ENCODE measurements at regions not wholly inside any gene's neighbourhood (a gene's known extent, or its start where the extent isn't known, plus 50 kb on each side); places are given as distances from the start of the nearest gene placed in this dataset.

DNA sequence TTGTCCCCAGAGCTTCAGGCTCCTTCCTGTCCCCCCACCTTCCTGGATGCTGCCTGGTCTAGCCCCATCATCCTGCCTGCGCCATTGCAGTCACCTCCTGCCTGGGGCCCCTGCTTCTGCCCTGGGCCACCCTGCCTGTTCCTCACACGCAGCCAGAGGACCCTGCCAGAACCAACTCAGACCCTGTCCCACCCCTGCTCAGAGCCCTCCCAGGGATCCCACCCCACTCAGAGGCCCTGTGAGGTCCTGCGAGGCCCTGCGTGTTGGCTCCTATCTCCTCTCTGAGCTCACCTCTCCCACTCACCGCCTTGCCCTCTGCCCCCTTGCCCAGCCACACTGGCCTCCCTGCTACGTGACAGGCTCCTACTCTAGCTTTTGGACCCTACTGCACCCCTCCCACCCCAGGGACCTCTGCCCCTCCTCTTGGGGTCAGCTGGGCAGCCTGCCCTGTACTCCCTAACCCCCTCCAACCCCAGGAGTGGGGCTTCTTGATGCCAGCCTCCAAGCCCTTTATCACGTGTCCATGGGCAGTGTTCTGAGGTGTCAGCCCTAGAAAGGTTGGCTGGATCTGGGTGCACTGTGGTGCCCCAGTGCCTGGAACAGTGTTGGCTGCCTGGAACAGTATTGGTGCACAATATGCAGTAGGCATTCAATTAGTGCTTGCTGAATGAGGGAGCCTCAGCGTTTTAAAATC is 68.3 kb downstream of the CEBPB start:
- DNase-seq = no peak

DNA sequence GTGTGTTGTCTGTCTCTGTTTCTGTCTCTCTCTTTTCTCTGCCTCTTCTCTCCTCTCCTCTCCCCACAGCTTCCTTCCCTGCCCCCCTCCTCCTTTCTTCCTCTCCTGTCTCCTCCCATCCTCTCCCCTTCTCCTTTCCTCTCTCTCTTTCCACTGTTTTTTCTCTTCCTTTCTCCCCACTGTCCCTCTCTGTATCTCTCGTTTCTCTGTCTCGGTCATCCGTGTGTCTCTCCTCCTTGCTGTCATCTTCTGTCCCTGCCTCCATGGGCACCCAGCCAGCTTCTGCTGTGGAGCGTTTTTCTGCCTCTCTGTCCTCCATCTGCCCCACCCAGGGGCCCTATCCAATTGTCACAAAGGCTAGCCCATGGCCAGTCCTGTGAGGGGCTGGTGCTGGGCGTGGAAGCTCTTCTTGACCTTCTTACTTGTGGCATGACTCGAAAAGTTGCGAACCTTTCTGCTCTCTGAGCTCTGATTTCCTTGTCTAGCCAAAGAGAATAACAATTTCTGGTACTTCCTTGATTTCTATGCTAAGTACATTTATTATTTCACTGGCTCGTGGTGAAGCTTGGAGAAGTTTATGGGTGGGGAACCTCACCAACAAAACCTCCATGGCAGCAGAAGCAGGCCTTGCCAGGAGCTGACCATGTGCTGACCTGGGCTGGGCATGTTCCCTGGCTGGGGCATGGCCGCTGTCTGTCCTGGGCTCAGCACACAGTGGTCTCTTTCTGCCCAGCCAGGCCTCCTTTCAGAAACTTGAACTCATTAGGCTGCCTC is 69.3 kb downstream of the CEBPB start:
- DNase-seq = no peak

DNA sequence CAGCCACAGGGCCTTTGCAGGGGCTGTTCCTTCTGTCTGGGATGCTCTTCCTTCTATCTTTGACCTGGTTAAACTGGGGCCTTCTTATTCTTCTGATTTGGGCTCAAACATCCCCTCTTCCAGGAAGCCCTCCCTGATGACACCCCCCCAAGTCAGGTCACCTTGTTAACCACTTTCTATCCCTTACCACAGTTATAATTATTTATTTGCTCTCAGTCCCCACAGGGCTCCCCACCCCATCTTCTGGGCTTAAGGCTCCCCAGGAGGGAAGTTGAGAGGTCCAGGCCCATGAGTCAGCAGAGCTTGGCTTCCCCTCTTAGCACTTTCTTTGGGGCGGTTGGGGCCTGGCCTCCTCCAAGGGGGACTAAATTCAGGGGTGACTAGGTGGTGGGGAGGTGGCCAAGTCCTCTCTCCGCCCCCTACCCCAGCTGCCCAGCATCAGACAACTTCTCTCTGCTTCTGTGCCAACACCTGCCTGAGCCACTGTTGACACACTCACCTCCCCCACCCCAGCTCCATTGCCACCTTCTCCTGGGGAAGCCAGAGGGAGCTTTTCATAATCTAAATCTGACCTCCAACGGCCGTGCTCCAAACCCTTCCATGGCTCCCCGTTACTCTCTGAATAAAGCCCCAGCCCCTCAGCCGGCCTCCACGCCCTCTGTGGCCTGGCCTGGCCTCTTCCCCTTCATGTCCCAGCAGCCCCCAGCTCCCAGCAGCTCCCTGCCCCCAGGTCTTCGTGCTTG is 70.0 kb downstream of the CEBPB start:
- DNase-seq = peak; percentile 27

DNA sequence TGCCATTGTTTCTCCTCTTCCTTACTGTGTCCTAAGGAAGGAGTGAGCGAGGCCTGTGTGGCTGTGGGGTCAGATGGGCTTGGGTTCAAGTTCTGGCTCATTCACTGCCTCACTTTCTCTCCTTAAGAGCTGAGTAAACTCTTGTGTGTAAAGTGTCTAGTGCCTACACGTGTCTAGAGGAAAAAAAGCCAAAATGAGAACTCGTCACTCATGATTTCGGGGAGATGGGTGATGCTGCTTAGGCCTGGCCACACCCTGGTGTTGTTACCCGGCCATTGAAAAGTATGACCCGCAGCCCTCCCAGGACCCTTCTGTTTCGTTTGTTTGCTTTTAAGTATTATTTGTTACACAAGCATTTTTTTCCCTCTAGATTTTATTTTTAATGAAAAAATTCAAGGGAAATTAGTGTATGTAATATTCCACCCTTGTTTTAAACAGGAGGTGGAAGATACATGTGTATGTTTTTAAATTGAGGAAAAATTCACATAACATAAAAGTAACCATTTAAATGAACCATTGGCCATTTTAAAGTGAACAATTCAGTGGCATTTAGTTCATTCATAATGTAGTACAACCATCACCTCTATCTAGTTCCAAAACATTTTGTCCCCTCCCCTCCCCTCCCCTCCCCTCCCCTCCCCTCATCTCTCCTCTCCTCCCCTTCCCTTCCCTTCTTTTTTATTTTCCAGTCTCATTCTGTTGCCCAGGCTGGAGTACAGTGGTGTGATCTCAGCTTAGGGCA is 71.0 kb downstream of the CEBPB start:
- no peak for DNase-seq

DNA sequence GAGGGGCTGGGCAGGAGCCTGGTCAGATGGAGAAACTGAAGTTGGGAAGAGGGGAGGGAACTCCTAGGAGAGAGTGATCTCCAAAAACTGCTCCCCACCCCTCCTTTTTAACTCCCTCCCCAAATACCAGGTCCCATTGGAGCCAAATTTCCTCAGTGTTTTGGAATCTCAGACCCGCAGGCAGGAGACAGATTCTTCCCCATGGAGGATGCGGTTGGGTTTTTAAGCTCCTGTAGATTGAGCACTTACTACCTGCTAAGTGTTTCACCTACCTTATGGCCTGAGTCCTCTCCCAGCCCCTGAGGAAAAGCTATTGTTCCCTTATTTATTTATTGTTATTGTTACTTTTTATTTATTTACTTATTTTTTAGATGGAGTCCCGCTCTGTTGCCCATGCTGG is 73.2 kb downstream of the CEBPB start:
- no peak for DNase-seq

DNA sequence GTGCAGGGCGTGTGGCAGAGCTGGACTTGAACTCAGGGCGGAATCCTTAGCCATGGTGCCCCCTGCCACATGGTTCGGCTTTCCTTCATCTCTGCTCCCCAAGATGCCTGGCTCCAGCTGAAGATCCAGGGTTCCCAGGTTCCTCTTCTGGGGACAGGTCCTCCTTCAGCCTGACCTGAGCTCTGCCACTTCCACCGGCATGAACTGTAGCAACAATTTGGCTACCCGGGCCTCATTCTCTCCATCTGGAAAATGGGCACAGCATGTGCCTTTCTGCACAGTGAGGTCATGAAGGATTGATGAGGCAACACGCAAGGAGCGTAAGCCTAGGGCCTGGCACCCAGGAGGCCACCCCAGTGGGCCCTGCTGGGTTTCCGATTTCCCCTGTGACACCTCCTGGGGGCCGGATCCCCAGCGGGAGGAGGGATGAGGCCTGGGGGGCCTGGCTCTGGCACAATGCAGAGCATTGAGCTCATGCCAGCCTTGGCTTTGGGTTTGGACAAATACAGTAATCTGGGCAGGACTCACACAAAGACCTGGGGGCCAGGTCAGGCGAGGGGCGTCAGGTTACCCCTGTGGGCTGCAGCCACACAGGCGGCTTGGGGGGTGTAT is 74.0 kb downstream of the CEBPB start:
- no peak for DNase-seq

DNA sequence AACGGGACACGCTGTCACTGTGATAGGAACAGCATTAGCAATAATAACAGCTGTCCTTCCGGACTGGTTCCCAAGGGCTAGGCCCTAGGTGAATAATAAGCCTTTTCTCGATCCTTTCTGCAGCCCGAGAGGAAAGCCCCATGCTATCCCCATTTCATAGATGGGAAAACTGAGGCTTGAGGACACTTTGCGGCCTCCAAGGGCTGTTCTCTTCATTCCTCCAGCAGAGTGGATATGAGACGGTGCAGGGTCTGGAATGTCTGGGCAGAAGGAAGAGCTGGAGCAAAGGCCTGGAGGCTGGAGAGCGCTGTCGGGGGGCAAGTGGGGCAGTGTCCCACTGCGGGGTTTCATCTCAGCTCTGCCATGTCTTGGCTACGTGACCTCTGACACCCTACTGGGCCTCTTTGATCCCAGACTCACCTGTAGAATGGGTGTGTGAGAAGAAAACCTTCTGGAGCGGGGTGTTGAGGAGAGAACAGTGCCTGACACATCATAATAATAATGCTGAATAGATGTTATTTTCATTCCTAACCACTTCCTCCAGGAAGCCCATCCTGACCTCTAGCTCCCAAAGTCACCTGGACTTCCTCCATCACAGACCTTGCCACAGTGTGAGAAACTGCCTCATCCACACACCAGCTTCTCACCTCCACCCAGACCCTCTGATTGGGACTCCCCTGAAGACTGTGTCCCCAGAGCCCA is 74.8 kb downstream of the CEBPB start:
- DNase-seq = no peak

DNA sequence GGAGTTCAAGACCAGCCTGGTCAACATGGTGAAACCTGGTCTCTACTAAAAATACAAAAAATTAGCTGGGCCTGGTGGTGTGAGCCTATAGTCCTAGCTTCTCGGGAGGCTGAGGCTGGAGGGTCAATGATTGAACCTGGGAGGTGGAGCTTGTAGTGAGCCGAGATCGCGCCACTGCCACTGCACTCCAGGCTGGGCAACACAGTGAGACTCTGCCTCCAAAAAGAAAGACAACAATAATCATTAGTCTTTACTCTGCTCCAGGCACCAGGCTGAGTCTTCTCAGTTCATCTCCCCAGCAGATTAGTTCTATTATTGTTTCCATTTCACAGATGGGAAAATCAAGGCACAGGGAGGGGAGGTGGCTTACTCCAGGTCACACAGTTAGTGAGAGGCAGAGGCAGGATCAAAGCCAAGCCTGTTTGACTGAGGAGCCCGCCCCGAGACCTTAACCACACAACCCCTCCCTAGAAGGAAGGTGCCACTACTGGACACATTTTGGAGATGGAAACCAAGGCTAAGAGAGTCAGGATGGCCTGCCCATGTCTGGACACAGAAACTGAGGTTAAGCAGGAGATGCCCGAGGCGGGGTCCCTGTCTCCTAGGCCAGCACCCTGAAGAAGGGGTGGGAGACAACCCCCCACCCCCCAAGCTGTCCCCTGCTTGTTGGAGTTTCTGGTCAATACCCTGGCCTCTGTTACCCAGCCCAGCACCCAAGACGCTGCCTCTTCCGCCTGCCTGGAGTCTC is 75.8 kb downstream of the CEBPB start:
- no peak for DNase-seq

DNA sequence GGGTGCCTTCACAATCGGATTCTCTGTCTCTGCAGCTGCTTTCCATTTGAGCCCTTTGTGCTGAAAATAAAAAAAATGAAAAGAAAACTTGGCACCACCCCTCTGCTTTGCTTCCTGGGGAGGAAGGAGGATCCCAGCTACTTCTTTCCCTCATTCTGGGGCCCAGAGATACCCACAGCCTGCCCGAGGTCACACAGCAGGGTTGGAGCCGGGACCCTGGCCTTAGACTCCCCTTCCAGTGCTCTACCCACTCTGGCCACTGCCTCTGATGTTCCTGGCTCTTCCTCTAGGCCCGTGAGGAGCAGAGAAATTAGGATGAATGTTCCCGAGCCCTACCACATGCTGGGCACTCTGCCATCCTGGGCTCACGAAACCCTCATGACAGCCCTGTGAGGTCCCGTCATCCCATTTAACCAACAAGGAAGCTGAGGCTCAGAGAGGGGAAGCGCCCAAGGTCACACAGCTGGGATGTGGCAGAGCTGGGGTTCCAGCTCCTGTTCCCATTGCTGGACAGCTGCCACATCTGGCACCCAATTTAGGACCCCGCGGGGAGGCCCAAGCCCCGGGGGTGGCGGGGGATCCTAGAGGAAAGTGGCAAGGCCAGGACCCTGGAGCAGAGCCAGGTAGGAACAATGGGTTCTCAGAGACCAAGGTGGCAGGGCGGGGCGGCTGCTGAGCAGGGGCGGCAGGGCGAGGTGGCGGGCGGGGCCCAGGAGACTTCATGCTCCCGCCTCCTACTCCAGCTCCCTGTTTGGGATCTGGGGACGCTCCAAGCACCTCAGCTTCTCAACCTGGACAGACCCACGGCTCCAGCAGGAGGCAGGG is 76.6 kb downstream of the CEBPB start:
- no peak for DNase-seq

DNA sequence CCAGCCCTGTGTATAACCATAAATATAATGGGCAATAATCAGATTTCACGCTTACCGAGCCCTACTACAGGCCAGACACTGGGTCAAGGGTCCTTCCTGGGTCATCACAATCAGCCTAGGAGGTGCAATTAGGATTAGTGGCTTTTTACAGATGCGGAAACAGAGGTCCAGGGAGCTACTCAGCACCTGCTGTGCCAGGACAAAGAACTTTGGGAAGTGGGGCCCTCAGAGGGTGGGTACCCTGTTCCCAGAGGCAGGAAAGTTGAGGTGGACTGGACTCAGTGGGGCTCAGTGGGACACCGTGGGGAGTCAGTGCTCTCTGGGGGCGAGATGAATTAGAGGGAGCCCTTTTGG is 77.2 kb downstream of the CEBPB start:
- no peak for DNase-seq

DNA sequence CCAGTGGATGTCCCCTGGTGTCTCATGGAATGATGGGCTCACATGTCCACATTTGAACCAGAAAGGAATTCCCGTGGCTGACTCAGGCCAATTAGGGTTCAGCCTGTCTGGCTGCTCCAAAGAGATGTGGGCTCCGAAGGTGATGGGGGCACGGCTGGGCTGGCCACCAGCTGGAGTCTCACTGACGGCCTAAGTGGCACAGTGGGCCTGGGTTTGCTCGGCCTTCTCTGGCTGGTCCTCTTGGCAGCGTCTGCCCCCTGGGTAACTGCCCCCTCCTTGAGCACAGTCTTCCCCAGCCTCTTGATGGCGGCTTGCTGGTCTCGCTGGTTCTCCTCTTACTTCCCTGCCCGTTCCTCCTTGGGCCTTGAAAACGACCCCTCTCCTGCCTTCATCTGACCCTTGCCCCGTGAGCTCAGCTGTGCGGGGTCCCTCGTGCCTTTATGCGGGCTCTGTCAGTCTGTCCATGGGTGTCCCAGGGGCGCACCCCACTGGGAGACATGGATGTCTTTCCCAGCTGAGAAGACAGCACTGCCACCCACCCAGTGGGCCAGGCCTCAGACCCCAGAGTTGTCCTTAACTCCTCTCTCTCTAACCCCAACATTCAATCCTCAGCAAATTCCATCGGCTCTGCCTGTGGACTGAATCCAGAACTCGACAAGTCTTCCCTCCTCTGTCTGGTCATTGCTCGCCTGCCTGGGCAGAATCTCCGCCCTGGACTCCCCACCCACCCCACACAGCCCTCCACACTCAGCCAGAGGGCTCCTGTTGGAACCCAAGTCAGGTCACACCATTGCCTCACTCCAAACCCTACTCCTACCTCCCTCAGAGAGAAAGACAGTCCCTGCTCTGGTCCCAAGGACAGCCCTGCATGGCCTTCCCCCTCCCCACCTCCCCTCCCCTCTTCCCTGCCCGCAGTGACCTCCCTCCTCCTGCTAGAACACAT is 78.7 kb downstream of the CEBPB start:
- no peak for DNase-seq

DNA sequence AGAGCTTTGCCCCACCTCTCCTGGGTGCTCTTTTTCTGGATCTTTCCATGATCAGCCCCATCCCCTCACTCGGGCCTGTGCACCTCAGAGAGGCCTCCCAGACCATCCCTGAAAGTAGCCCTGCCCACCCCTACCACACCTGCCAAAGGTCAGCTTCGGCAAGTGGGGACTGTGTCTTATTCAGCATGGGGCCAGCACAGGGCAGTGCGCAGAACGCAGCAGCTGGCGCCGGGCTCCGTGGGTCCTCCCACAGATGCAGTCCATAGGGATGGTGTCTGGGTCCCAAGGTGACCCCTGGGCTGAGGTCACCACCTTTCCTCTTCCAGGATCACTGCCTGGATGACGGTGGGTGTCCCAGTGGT is 79.4 kb downstream of the CEBPB start:
- DNase-seq = no peak

DNA sequence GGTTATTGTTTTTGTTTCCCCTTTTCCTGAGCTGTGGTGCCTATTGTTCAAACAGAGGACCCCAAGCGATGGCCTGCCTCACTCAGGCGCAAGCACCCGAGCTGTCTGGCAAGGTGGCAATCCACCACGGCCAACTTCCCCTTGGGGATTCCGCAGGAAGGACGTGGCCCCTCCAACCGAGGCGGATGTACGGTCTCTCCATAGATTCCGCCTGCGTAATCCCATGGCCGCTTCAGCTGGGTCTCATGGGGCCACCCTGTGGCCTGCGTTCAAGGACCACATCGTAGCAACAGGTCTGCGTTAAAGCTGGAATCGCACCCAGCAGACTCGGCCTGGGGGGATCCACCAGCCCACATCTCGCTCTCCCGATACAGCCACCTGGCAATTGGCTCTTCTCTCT is 79.9 kb downstream of the CEBPB start:
- DNase-seq = no peak

DNA sequence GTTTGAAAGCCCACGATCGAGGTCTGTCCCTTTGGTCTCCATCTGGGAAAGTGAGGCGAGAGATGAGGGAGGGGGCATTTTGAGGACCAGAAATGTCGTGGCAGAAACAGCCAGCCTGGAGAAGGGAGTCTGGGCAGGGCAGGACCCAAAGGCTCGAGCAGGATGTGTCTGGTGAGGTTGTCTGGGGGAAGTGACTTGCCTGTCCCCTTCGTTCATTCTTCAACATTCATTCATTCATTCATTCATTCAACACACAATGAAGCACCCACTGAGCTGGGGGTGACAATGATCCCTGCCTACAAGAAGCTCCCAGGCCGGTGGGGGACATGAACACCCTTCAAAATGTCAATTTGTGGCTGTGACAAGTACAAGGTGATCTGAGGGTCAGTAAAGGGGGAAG is 80.5 kb downstream of the CEBPB start:
- no peak for DNase-seq

DNA sequence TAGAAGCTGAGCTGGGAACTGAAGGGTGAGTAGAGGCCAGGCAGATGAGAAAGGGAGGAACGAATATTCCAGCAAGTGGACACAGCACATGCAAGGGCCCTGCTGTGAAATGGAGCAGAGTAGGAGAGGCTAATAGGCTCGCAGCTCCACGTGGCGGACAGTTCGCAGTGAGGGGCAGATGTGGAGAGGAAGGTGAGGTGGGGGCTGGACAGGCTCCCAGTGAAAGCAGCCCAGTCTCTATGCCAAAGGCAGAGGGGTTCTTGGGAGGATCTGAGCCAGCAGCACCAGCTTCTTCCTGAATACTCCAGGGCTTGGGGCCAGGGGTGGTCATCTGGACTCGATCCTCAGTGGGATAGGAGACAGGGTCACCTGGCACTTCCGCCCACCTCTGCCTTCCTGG is 81.0 kb downstream of the CEBPB start:
- no peak for DNase-seq

DNA sequence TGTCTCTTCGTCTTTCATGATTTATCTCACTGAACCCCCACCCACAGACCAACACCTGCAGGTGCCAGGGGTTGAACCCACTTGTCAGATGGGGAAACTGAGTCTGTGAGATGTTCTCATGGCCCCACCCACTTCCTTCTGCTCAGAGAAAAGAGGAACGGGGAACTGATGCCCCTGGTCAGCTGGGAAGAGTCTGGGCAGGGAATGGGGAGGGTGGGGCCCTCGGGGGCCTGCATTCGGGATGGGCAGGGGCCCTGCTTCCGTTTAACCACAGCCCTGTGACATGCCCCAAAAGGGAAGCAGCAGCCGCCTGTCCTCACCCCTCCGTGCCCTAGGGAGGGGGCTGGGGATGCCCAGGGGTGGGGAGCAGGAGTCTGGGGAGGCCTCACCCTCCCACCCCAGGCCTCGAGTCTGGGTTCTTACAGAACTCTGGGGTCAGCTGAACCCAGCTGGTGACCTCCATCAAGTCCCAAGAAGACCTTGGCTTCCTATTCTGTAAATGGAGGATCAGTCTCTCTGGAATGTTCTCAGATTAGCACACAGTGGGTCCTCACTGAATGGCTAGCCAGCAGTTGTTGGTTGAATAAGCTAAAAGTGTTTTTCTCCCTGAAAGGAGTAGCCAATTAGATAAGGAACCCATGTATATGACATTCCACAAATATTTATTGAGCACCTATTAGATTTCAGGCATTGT is 81.5 kb downstream of the CEBPB start:
- DNase-seq = no peak

DNA sequence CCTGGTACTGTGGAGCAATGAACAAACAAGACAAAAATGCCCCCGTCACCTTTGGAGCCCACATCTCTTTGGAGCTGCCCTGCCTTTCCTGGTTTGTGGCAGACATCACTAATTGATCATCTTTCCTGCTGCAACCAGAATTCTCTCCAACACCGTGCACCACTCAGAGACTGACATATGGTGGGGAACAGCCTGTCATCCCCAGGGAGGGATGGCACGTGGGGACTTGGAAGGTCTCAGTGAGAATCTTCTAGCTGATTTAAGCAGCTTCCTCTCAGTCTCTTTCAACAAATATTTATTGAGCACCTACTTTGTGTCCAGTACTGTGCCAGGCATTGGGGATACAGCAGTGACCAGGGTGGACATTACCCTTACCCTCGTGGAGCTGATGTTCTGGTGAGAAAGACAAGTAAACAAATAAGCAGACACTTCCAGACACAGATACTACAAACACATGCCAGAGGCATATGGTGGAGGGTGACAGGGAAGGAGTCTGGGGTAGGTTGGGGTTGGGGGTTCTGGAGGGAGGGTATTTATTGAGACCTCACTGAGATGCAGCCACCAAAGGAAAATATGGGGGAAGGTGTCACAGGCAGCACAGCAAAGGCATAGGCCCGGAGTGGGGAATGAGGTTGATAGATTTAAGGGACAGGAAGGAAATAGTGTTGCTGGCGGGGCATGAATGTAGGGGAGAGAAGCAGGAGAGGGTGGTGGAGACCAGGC is 82.3 kb downstream of the CEBPB start:
- DNase-seq = no peak

All from NCI-H774 (cell line).